Panc1 (cell line): ENCODE measurements at regions not wholly inside any gene's neighbourhood (a gene's known extent, or its start where the extent isn't known, plus 50 kb on each side); places are given as distances from the start of the nearest gene placed in this dataset.

Source experiments
- CTCF ChIP-seq: fragments of 450-650 bp; IDR thresholded peaks from 2 replicates; pipeline ENCODE4 v1.5.1; 2017; ENCODE audit warnings: mild to moderate bottlenecking
- POLR2AphosphoS5 ChIP-seq: IDR thresholded peaks from 2 replicates; pipeline ENCODE4 v1.6.1; 2012; ENCODE audit warnings: mild to moderate bottlenecking, low read depth, low read length, moderate library complexity
- REST ChIP-seq, 2 experiments: IDR thresholded peaks; 2 replicates each; pipeline ENCODE4 v1.6.1; 2011 to 2012; ENCODE audit warnings: low read depth in 2 of 2, control low read depth in 1 of 2, low read length in 1 of 2, mild to moderate bottlenecking in 1 of 2, moderate library complexity in 1 of 2; ENCODE audit not compliant: insufficient read depth in 1 of 2
- SIN3A ChIP-seq: IDR thresholded peaks from 2 replicates; pipeline ENCODE4 v1.6.1; 2012; ENCODE audit warnings: low read depth, mild to moderate bottlenecking, low read length, moderate library complexity, borderline replicate concordance; ENCODE audit not compliant: insufficient read depth

- TF ChIP-seq CTCF (no peak), REST (IDR thresholded peaks at IDR 0.05; ENCODE audit: insufficient read depth in 1 of 2, low read depth in 2 of 2, low read length in 1 of 2) (no peak), POLR2AphosphoS5 (no peak), SIN3A (no peak)
Observed at GRCh38 chr9:113775749-113776148, 100.4 kb upstream of the ZNF618 start.
